SK-N-SH (cell line): ENCODE measurements at regions not wholly inside any gene's neighbourhood (a gene's known extent, or its start where the extent isn't known, plus 50 kb on each side); places are given as distances from the start of the nearest gene placed in this dataset.

ENCODE experiments used
- CHD2 ChIP-seq: fragments of 150-350 bp; IDR thresholded peaks from 2 replicates; pipeline ENCODE4 v1.6.1; 2018; ENCODE audit warnings: low read length; ENCODE audit not compliant: partially characterized antibody
- CTCF ChIP-seq: fragments of 200-600 bp; sonication (generic); IDR thresholded peaks from 2 replicates; pipeline ENCODE4 v1.6.1; 2017; ENCODE audit warnings: antibody characterized with exemption, mild to moderate bottlenecking, moderate library complexity
- ELF1 ChIP-seq: IDR thresholded peaks from 2 replicates; pipeline ENCODE4 v1.4.0; 2012
- FOXJ3 ChIP-seq: sonication (generic); formaldehyde crosslinking; IDR thresholded peaks from 2 replicates; pipeline ENCODE4 v1.5.1; 2020; ENCODE audit warnings: mild to moderate bottlenecking, missing genetic modification reagents
- FOXM1 ChIP-seq: IDR thresholded peaks from 2 replicates; pipeline ENCODE4 v1.4.0; 2012; ENCODE audit warnings: low read depth, mild to moderate bottlenecking
- RAD21 ChIP-seq: IDR thresholded peaks from 2 replicates; pipeline ENCODE4 v1.6.1; 2012; ENCODE audit warnings: mild to moderate bottlenecking, low read length
- RCOR1 ChIP-seq: fragments of 150-350 bp; IDR thresholded peaks from 2 replicates; pipeline ENCODE4 v1.6.1; 2017; ENCODE audit warnings: antibody characterized with exemption, low read length
- TAF1 ChIP-seq: IDR thresholded peaks from 2 replicates; pipeline ENCODE4 v1.6.1; 2012; ENCODE audit warnings: low read depth, mild to moderate bottlenecking, low read length, moderate library complexity, borderline replicate concordance
- USF2 ChIP-seq: fragments of 150-350 bp; IDR thresholded peaks from 2 replicates; pipeline ENCODE4 v1.6.1; 2017; ENCODE audit warnings: antibody characterized with exemption, low read length, low read depth, borderline replicate concordance
- TF ChIP-seq, protein P1 (sequence below): IDR thresholded peaks from 2 replicates; pipeline ENCODE4 v1.6.1; 2012; ENCODE audit warnings: mild to moderate bottlenecking, low read depth, low read length, moderate library complexity
- TF ChIP-seq, protein P2 (sequence below): IDR thresholded peaks from 2 replicates; pipeline ENCODE4 v1.4.0; 2012; ENCODE audit warnings: low read depth, borderline replicate concordance

GRCh38 chr4:144480068-144480467 lies 165.9 kb upstream of the HHIP start:
- TF ChIP-seq CTCF (no peak), RAD21 (no peak), RCOR1 (no peak), USF2 (no peak), ELF1 (no peak), CHD2 (no peak), TAF1 (no peak), FOXM1 (no peak), FOXJ3 (no peak)
- TF ChIP-seq, protein P1, sequence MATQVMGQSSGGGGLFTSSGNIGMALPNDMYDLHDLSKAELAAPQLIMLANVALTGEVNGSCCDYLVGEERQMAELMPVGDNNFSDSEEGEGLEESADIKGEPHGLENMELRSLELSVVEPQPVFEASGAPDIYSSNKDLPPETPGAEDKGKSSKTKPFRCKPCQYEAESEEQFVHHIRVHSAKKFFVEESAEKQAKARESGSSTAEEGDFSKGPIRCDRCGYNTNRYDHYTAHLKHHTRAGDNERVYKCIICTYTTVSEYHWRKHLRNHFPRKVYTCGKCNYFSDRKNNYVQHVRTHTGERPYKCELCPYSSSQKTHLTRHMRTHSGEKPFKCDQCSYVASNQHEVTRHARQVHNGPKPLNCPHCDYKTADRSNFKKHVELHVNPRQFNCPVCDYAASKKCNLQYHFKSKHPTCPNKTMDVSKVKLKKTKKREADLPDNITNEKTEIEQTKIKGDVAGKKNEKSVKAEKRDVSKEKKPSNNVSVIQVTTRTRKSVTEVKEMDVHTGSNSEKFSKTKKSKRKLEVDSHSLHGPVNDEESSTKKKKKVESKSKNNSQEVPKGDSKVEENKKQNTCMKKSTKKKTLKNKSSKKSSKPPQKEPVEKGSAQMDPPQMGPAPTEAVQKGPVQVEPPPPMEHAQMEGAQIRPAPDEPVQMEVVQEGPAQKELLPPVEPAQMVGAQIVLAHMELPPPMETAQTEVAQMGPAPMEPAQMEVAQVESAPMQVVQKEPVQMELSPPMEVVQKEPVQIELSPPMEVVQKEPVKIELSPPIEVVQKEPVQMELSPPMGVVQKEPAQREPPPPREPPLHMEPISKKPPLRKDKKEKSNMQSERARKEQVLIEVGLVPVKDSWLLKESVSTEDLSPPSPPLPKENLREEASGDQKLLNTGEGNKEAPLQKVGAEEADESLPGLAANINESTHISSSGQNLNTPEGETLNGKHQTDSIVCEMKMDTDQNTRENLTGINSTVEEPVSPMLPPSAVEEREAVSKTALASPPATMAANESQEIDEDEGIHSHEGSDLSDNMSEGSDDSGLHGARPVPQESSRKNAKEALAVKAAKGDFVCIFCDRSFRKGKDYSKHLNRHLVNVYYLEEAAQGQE = no peak
- TF ChIP-seq, protein P2, sequence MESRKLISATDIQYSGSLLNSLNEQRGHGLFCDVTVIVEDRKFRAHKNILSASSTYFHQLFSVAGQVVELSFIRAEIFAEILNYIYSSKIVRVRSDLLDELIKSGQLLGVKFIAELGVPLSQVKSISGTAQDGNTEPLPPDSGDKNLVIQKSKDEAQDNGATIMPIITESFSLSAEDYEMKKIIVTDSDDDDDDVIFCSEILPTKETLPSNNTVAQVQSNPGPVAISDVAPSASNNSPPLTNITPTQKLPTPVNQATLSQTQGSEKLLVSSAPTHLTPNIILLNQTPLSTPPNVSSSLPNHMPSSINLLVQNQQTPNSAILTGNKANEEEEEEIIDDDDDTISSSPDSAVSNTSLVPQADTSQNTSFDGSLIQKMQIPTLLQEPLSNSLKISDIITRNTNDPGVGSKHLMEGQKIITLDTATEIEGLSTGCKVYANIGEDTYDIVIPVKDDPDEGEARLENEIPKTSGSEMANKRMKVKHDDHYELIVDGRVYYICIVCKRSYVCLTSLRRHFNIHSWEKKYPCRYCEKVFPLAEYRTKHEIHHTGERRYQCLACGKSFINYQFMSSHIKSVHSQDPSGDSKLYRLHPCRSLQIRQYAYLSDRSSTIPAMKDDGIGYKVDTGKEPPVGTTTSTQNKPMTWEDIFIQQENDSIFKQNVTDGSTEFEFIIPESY = no peak
